ENCODE measurements at regions not wholly inside any gene's neighbourhood (a gene's known extent, or its start where the extent isn't known, plus 50 kb on each side); places are given as distances from the start of the nearest gene placed in this dataset.

DNA sequence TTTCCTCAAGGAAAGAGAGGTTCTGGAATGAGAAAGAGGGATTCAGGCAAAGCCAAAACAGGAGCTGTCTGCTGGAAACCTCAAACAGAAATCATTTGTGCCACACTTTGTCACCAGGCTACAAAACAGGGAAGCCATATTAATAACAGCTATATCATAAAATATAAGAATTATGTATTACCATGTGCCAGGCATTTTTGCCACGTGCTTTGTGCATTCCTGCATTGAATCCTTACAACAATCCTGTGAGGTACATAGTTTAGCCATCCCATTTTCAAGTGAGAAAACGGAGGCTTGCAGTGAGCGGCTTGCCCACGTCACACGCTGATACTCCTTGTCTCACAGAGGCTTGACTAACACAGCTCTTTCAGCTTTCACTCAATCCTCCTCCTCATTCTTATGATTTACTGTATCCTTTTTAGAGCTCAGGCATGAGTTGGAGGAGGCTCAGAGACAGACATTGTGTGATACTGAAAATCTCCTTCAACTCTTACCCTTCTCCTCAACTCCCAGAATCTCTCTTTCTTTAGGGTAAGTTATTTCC lies 148.4 kb upstream of the MEX3C start:
- TF ChIP-seq, protein P1, sequence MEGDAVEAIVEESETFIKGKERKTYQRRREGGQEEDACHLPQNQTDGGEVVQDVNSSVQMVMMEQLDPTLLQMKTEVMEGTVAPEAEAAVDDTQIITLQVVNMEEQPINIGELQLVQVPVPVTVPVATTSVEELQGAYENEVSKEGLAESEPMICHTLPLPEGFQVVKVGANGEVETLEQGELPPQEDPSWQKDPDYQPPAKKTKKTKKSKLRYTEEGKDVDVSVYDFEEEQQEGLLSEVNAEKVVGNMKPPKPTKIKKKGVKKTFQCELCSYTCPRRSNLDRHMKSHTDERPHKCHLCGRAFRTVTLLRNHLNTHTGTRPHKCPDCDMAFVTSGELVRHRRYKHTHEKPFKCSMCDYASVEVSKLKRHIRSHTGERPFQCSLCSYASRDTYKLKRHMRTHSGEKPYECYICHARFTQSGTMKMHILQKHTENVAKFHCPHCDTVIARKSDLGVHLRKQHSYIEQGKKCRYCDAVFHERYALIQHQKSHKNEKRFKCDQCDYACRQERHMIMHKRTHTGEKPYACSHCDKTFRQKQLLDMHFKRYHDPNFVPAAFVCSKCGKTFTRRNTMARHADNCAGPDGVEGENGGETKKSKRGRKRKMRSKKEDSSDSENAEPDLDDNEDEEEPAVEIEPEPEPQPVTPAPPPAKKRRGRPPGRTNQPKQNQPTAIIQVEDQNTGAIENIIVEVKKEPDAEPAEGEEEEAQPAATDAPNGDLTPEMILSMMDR (IDR thresholded peaks at IDR 0.05), result no peak
- no peak for TF ChIP-seq HDAC2 (IDR thresholded peaks at IDR 0.05)

All from A549 (cell line).